ENCODE measurements at regions not wholly inside any gene's neighbourhood (a gene's known extent, or its start where the extent isn't known, plus 50 kb on each side); places are given as distances from the start of the nearest gene placed in this dataset.

DNA sequence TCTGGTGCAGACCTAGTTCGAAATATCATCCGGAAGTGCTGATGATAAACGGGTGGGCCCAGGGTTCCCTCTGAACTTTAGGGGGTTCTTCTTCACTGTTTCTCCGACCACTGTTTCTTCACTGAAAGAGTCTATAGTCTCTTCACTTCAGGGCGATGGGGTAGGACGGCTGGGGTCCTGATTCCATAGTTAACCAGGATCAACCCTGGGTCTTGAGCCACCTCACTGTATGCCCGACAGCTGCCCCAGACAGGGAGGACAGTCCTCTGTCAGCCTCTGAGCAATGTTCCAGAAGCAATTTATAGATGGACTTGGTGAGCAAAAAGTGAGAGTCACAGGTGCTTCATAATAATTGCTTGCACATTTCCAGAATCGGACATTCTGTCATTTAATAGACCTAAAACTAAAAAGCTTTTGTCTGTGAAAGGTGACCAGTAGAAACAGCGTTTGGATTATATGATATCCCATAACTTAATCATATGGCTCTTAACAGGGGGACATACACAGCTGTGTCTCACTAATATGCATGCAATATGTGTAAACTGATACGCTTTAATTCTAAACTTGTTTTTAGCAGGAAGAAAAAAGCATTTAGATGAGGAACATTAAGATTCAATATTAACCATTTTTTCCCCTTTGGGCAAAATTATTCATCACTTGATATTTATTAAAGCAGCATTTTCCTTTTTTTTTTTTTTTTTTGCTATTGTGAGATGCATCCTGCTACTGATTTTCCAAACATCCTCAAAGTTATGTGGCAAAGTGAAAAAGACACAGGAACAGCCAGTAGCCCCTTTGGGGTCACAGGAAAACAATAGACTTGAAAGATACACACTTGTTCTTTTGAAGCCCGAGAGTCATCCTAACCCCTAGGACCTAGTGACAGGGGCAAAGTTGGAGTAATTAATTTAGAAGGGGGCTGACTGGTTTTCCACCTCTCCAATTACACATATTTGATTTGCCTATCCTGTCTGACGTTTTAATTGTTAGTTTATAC, 277.0 kb downstream of the ZNF536 start:
- no peak for DNase-seq

DNA sequence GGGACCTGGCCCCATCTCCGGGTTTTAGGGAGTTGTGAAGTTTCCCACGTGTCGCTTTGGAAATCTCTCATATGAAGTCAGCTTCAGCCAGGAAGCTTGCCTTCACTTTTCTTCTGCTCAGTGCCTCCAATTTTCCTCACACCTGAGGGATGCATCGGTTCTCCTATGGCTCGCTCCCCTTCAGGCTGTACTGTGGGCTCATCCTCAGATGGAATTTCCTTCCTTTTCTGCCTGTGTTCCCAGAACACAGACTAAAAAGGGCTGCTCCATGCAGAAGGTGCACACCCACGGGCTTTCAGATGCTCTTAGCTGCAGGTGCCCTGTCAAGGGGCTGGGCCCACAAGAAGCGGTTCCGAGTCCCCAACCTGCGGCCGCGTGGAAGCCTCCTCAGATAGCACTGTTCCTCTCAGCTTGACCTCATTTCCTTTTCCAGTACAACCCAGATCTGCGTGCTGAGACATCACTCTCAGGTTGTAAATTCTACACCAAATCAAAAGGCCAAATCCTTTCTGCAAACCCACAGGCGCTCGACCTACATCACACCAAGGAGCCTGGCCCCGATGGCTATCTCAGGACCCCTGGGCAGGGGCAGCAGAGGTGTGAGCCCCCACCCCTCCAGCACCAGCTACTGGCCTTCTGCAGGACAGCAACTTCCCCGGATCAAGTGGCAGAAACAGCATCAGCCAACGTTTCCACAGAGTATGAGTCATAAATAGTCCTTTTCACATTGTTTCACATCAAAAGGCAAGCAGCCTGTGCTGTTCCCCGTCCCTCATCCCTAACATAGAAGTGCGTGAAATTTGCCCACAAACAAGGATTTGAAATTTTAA, 275.9 kb downstream of the ZNF536 start:
- no peak for DNase-seq

DNA sequence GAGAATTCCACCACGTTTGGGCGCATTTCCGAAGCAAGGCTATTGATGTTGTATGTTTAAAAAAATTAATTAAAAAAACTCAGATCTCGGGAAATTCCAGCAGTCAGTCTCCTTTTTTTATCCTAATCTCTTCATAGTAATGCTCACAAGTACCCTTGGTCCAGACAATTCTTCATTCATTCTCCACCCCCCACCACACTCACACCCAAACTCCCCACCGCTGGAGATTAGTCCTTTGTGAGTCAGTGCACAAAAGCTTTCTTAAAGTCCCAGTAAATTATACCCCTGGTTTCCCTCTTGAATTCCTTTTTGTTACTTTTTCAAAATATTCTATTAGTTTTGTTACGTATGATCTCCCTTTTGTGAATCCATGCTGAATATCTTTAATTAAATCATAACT, 274.6 kb downstream of the ZNF536 start:
- no peak for DNase-seq

DNA sequence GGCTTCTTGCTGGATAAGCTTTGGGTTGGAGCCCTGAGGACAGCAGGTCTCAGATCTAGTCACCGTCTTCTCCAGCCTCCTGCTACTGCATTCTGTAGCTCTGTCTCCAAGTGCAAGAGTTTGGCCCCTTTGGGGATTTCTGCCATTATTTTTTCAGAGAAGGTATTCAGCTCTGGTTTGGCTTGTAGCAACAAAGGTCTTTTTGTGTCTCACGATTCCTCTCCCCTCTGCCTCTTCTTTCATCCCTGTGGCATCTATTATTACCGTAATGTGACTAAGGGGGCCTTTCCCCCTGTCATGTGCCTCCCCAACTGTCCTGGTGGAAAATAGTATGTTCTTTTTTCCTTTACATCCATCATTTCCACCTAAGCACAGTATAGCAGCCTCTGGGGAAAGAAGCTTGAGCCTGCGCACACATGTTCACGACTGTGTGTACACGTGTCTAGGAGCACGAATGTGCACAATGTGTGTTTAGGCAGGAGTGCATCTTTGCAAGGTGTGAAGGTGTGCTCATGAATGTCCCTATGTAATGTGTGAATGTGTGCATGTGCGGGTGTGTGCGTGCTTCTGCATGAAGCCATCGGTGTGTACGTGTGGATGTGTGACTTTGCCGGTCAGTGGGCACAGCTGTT, 273.9 kb downstream of the ZNF536 start:
- no peak for DNase-seq

DNA sequence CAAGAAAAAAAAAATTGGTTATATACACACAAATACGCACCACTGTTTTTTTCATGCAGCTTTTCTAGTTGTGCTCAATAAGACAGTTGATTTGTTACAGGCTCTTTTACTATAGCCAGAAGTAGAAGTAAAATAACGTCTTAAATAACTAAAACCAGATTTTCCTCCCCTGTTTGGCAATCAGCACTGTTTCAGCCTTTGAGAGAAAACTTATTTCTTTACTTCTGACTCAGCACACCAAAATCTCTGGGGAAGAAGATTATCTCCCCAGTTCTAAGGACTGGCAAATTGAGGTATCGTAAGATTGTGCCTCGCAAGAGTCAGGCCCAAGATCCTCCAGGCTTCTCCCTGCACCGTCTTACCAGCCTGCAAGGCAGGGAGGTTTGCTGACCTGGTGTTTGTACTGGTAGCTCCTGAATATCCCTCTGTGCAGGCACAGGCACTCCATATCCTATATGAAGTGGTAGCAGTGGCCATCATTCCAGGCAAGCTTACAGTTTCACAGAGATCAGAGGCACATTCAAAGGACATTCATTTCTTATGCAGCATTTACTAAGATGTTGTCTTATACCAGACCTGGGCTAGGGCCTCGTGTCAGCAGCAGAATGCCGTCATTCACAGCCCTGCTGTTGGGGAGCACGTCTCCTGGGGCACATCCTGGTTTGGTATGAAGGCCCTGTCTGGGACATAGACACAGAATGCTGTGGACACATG, 268.2 kb downstream of the ZNF536 start:
- no peak for DNase-seq

DNA sequence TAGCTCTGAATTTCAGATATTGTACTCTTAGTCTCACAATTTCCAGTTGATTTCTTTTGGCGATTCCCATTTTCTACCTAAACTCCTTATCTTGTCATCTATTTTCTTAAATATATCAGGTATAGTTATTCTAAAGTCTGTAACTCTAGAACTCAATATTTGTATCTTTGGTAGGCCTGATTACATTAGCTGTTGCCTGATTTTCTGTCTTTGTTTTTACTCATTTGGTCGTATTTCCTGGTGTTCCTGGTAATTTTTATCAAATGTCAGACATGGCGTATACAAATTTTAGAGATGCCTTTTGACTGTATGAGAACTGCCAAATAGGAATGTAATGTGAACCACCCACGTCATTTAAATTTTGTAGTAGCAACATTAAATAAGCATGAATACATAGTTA, 266.7 kb downstream of the ZNF536 start:
- DNase-seq: no peak

DNA sequence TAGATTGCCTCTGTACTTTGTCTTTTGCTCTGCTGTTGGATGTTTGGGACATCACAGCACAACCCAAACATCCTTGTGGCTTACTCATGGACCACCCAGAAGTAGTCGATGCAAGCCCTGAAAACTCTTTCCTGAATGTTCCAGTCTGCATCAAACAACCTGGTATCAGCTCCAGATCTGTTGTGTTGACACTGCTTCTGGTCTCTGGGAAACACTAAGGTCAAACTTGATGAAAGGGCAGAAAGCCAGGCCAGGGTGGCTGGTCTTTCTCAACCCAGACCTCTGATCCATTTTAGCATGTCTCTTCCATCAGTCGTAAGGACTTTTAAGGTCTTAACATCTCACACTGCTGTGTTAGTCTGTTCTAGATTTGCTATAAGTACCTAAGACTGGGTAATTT, 265.7 kb downstream of the ZNF536 start:
- DNase-seq: no peak

DNA sequence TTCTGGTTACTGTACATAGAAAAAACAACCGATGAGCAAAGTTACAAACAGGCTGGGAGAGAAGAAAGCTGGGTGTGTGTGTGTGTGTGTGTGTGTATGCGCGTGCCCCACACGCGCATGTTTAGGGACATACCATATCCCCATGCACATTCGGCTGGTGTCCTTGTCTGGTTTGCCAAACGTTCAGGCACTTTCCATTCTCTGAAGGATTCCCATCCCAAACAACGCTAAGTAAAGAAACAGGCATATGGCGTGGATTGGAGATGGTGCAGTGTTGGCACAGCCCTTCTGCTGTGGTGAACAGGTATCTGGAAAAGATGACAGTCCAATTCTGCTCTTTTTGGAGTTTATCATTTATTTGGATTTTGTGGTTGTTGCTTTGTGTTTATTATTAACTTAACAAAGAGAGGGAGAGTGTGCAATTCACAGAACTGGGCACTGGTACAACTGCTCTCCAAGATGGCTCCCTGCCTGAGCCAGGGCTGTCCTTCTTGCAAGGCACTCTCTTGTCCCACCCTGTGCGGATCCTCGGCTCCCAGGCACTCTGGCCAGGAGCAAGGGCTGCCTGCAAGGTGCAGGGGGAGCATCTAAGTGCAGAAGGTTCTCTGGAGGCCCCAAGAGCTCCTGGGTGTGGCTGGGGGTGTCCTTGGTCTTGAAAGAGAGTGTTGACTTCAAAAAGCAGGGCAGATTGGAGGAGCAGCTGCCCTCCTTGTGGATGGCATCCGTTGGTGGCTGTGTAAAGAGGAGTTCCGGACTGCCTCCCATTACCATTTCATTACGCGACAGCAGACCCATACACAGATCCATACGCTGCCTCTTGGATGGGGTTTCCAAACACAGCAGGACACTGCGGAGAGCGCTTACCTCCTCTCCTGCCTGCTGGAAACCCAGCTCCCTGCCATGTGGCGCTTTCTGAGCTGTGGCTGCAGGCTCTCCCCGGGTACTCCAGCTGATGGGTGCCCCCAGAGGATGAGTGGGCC, 263.1 kb downstream of the ZNF536 start:
- no peak for DNase-seq

DNA sequence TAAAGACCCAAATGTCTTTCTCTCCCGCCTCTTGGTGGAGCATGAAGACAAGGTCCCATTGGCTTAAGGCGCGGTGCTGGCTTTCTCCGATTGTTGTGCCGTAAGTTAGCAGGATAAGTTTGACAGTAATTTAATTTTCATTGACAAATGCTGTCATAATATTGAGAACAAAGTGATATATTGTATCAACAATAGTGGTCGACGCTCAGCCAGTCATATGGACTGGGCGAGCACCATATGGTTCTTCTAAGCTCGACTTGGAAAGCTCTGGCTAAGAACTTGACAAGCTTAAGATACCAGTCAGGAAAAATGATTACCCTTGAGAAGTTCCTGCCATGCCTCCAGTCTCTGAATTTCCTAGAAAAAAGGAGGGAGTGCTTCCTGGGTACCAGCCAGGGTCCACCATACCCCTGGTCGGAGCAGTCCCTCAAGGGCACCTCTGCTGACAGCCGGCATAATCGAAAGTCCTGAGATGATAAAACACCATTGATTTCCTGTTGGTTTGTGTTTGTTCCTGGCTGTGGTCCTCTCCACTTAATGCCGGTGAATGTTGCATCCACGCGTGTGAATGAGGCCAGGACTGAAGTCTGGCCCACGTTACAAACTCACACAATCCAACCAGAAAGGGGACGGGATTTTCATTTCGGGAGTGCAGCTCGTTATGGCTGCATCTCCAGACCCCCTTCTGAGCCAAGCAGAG, 262.1 kb downstream of the ZNF536 start:
- DNase-seq: no peak

DNA sequence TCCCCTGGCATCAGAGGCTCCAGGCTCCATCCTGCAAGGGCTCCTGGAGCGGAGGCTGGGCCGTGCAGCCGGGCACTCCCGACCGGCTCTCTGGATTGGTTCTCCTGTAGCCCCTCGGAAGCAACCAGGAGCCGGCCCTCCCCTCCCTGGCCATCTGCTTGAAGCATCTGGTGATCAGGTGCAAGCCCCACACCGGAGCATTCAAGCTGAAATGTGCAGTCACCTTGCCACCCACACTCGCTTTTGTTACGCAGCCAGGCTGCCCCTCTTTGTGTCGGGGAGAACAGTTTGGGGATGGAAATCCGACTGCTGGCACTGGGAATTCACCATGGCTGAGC, 258.8 kb downstream of the ZNF536 start:
- no peak for DNase-seq

DNA sequence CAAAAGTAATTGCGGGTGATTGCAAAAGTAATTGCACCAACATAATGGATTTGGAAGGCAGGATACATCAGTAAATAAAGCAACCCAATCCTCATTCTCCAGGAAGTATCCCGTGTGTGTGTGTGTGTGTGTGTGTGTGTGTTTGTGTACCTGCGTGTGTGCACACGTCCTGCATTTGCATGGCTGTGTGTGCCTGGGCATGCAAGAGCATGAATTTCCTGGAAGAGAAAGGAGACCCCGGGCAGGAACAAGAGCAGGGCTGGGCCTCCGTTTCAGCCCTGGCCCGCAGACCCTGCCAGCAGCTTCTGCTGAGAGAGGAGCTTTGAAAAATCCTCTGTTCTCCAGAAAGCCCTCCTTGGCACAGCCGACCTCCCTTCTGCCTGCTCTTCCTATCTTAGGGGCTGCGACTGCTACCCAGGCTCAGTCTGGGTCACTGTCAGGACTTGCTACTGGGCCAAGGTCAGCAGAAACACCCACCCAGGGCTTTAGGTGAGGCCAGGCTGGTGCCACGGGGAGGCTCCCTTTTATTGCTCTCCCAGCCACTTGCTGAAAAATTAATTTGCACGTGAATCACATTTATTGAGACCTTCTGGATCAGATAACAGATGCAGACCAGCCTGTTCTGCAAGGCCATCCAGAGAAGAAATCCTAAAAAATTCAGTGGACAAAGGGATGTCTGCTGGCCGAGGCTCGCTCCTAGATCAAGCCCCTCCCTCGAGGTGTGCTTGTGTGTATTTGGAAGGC, 258.3 kb downstream of the ZNF536 start:
- no peak for DNase-seq

DNA sequence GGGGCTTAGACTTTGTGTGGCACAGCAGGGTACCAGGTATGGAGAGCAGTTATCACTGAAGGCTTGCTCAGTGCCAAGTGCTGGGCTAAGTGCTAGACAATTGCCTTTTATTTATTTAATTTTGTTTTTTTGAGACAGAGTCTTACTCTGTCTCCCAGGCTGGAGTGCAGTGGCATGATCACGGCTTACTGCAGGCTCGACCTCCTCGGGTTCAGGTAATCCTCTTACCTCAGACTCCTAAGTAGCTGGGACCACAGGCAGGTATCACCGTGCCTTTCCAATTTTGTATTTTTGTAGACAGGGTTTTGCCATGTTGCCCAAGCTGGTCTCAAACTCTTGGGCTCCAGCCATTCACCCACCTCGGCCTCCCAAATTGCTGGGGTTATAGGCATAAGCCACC, 256.9 kb downstream of the ZNF536 start:
- no peak for DNase-seq

DNA sequence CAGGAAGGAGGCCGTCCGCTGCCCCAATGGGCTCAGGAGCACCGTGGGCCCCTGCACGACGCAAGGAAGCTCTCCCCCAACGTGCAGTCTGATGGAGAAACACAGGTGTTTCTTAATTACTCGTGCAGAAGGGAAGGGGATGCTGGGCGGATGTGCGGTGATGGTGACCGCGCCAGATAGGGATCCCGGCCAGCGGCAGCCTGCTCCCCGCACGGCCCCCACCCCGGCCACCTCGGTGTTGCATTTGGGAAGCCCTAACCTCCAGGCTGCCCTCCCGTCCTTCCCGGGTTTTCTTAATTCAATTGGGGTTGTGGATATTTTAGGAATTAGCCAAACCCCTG, 254.4 kb downstream of the ZNF536 start:
- no peak for DNase-seq

DNA sequence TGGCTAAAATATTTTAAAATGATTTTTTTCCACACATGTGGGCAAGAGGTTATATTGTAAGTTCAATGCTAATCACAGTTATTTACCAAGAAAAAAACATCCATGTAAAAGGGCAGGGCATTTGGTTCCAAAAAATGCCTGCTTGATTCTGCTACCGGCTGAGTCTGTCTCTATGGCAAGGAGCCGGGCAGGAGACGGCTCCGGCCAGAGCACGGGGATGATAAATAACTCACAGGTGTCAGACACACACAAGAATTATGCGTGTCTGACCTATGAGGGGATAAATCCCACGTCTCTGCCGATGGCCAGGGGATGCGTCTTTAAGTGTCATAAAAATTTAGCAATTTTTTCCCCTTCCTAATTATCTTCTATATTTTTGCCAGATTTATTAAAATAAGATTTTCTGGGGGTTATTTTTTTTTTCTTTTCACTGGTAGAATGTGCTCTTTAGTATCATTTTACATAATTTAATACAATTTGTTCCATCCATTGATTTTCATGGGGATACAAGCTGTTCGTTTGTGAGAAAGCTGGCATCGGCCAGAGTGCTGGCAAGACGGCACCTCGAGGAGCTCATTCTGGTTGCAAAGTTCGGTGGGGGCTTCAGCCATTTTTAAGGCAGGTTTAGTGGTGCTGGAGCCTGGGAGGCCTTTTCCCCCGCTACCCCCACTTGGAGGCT, 253.9 kb downstream of the ZNF536 start:
- DNase-seq: no peak

DNA sequence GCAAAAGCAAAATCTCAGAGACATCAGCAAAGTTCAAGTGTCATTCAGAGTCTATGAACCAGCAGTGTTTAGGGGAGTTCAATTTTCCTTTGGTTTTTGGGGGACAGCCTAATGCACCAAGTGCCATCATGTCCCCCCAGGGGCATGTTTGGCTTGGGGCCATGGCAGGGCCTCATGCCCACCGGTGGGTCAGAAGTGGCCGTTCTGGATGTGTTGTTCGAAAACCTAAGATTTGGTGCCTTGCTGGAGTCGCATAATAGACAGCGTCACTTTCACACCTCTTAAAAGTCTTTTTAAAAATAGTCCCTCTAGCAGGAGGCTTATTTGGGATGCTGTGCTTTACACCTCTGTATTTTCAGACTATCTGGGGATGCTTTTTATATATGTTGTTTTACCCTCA, 250.1 kb downstream of the ZNF536 start:
- DNase-seq: no peak

DNA sequence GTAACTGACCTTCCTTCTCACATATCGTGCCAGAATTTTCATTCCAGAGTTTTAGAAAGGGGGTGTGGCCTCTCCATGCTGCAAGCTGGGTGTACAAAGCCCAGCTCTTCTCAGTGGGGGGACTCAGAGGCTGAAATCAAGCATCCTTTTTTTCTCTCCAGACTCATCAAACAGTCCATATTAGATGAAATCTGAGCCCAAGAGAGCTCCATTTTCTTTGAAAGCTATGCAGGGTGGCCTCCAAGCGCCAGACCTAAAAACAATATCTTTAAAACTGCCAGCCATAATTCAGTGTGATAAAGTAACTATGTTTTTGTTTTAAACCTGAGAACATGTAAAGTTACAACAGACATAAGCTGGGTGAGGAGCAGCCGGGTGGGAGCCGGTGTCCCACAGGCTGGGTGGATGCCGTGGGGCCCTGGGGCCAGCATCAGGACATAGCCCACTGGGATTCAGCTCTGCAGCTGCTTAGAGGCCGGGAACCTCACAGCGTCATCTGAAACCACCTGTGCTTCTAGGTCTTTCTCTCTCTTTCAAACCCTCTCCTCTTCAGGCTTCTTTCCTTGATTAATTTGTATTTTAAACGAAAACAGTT, 249.2 kb downstream of the ZNF536 start:
- DNase-seq: no peak

DNA sequence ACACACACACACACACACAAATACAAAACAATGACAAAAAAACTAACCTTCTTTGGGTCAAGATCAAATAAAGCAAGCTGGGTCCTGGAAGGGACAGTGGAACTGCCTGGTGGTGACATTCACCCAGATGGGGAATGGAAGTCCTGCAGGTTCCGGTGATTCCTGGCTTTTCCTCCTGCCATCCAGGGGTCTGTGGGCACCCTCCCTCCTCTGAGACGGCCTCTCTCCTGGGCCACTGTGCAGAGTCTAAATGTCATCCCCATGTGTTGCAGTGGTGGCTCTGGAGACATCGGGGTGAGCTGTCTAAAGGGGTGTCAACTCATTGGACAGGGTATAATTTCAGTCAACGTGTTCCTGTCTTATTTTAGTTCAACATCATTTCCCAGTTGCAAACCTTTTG, 248.2 kb downstream of the ZNF536 start:
- DNase-seq: no peak

DNA sequence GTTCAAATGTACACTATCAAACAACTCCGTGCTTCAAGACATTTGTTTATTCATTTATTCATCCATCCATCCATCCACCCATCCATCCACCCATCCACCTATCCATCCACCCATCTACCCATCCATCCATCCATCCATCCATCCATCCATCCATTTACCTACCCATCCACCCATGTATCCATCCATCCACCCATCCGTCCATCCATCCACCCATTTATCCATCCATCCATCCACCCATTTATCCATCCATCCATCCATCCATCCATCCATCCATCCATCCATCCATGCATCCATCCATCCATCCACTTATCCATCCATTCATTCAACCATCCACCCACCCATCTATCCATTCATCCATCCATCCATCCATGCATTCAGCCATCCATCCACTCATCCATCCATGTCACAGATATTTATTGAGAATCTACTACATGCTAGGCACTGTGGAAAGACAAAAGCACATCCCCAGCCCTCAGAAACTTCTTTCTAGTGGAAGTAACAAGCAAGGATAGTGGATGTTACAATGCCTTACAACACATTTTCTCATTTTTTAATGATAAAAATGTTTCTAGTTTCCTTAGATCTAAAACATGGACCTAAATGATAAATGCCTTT, 237.6 kb downstream of the ZNF536 start:
- DNase-seq: no peak

DNA sequence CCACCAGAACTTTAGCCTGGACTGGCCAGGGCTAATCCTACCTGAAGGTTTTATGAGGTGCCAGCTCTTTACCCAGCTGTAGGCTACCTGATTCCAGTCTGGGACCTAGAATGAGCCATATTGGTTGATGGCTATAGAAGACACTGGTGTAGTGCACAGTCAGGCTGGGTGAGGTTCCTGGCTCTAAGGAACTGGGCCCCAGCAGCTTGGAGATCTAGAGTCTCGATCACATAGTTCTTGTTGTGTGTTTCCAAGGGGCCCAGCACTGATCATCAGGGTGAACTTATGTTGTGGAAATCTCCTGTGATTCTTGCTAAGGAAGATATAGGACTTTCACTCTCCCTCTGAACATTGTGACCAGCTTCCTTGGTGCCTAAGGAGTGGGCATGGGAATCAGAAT, 236.3 kb downstream of the ZNF536 start:
- no peak for DNase-seq

All from activated T-cell treated with anti-CD3 and anti-CD28 coated beads for 4 hours (primary cell).